Esophagus (tissue), 2 donors: ENCODE measurements at regions not wholly inside any gene's neighbourhood (a gene's known extent, or its start where the extent isn't known, plus 50 kb on each side); places are given as distances from the start of the nearest gene placed in this dataset.
"Not testable (repeated sequence)": the region's sequence is repeated elsewhere in the genome, so short reads cannot be mapped to it uniquely, and the experiment has no call there.

Source experiments
- H3K27ac ChIP-seq, 2 donors: one replicate each; pipeline ENCODE4 v1.5.1; 2013; ENCODE audit warnings: low read depth in 2 of 2, mild to moderate bottlenecking in 2 of 2, inconsistent platforms in 1 of 2, low read length in 1 of 2, moderate library complexity in 1 of 2
- H3K27me3 ChIP-seq, 2 donors: one replicate each; pipeline ENCODE4 v1.6.1; 2013; ENCODE audit warnings: low read length in 2 of 2, control low read depth in 1 of 2, mild to moderate bottlenecking in 1 of 2; ENCODE audit not compliant: insufficient read depth in 2 of 2, control insufficient read depth in 1 of 2
- H3K36me3 ChIP-seq, 2 donors: one replicate each; pipeline ENCODE4 v1.6.1; 2013; ENCODE audit warnings: low read length in 1 of 2; ENCODE audit not compliant: control insufficient read depth in 2 of 2, insufficient read depth in 2 of 2
- H3K4me1 ChIP-seq, 2 donors: one replicate each; pipeline ENCODE4 v1.6.1; 2013; ENCODE audit warnings: low read length in 1 of 2; ENCODE audit not compliant: control insufficient read depth in 2 of 2, insufficient read depth in 2 of 2
- H3K4me3 ChIP-seq, 2 donors: one replicate each; pipeline ENCODE4 v1.5.1; 2013; ENCODE audit warnings: low read length in 2 of 2, mild to moderate bottlenecking in 2 of 2, low read depth in 1 of 2, moderate library complexity in 1 of 2
- H3K9me3 ChIP-seq, 2 donors: one replicate each; pipeline ENCODE4 v1.6.1; 2013; ENCODE audit warnings: mild to moderate bottlenecking in 2 of 2, low read depth in 1 of 2, low read length in 1 of 2, moderate library complexity in 1 of 2; ENCODE audit not compliant: control insufficient read depth in 2 of 2, insufficient read depth in 1 of 2
- WGBS, 2 donors: extraction: QIAGEN DNeasy Blood & Tissue Kit; methylation state at CpG; one replicate each; pipeline ENCODE4 v1.1.7; 2013; 5-methylcytosine and 5-hydroxymethylcytosine counted together
- donor health status: healthy with polysubstance abuse.
- donor health status: Bipolar disorder and iron deficiency.

DNA sequence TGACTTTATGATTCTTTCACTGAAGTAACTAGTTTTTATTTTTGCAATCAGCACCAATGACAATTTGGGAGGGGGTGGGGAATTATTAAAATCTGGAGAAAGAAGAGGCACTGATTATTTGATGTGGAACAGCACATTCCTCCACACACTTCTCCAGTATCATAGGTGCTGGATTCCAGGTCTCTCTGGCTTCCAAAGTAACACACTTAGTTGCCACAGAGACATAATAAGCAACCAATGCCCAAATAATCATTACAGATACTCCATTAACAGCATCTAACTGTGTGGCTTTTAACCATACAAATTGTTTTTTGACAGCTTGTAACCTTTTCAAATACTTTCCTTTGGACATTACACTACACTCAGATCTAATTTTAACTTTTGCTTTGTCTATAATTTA lies 131.0 kb upstream of the CDIN1 start:
- no peak overlapping the region for H3K4me3 ChIP-seq

DNA sequence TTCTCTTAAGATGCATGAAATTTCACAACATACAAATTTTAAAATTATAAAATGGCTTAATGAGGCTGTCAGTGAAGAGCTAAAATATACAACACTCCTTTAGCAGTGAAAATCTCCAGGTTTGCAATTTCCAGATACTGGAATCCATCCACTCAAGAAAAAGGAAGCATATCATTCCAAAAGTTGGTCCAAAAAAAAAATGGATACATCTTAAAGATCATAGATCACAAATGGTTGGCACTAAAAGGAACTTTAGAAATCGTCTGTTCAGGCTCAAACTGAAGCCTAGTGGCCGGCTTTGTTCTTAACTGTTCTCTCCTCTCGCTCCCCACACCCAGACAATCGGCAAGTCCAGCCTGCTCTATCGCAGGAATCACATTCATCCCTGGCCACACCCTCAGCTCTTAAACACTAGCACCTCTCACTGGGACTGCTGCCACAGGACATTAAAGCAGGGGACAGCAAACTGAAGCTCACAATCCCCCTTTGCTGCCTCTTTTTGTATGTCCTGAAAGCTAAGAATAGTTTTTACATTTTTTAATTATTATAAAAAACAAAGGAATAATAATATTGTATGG lies 130.3 kb upstream of the CDIN1 start:
- Histone ChIP-seq H3K4me1 (no peaks in the 10 kb centered on the region), H3K27ac (no peak overlapping the region), H3K36me3 (no peaks in the 10 kb centered on the region), H3K4me3 (no peak overlapping the region), H3K27me3 (no peaks in the 10 kb centered on the region), H3K9me3 (no peaks in the 10 kb centered on the region)
- WGBS, 2 donors: 39 to 46% methylated on average over 5 of the region's 5 CpGs

More for the DNA sequence above, 131.0 kb upstream of the CDIN1 start:
- H3K36me3 ChIP-seq: no peaks in the 10 kb centered on the region
- H3K4me1 ChIP-seq: no peaks in the 10 kb centered on the region
- H3K27me3 ChIP-seq: no peaks in the 10 kb centered on the region
- no peaks in the 10 kb centered on the region for H3K9me3 ChIP-seq
- H3K27ac ChIP-seq: no peak overlapping the region

DNA sequence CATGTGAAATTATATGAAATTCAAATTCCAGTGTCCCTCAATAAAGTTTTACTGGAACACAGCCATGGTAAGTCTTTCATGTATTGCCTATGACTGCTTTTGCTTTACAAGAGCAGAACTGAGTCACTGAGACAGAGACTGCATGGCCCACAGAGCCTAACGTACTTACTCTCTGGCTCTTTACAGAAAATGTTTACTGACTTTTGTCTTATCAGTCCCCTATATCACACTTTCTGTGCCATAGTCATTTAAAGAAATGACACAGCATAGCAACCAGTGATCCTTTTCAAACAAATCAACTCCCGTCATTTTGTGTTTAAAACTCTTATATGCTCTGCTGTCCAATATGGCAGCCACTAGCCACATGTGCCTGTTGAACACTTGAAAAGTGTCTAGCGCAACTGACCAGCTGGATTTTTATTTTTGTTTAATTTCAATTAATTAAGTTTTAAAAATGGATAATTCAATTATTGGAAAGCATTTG lies 129.7 kb upstream of the CDIN1 start:
- Histone ChIP-seq H3K4me3 (no peak overlapping the region), H3K9me3 (no peaks in the 10 kb centered on the region), H3K4me1 (no peaks in the 10 kb centered on the region), H3K36me3 (no peaks in the 10 kb centered on the region), H3K27me3 (no peaks in the 10 kb centered on the region), H3K27ac (no peak overlapping the region)
- 74 to 85% methylated on average over 3 of the region's 3 CpGs for WGBS, 2 donors

DNA sequence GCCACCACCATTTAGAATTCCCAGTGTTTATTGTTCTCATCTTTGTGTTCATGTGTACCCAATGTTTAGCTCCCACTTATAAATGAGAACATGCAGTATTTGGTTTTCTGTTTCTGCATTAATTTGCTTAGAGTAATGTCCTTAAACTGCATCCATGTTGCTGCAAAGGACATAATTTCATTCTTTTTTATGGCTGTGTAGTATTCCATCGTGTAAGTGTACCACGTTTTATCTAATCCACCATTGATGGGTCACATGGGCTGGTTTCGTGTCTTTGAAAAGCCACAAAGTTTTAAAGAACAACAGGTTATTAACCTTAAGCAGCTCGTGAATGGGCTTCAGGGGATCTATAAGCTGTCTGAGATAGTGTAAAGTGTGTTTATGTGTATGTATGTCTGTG lies 125.2 kb upstream of the CDIN1 start:
- not testable (repeated sequence) for H3K4me1 ChIP-seq, H3K4me3 ChIP-seq, H3K9me3 ChIP-seq, H3K27ac ChIP-seq, H3K36me3 ChIP-seq, H3K27me3 ChIP-seq
- 89% methylated on average over 4 of the region's 4 CpGs for WGBS, 2 donors

DNA sequence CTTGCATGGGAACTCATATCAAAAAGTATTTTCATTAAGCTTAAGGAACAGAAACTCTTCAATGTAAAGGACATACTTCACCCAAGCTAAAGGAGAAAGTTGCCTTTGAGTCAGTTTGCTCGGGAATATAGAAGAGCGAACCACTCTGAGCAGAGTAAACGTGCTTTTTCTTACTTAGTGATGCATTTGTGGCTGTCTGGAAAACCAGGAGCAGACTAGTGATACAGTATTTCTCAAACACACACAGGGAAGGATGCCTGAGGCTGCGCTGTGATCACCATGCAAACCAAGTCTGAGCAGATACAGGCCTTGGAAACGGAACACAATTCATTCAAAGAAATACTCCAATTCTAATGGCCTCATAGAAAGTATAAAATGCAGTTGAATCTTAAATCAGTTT lies 121.0 kb upstream of the CDIN1 start:
- Histone ChIP-seq H3K27me3 (no peaks in the 10 kb centered on the region), H3K27ac (no peak overlapping the region), H3K4me1 (no peaks in the 10 kb centered on the region), H3K36me3 (no peaks in the 10 kb centered on the region), H3K4me3 (no peak overlapping the region), H3K9me3 (no peaks in the 10 kb centered on the region)
- 50 to 52% methylated on average over 5 of the region's 5 CpGs for WGBS, 2 donors

DNA sequence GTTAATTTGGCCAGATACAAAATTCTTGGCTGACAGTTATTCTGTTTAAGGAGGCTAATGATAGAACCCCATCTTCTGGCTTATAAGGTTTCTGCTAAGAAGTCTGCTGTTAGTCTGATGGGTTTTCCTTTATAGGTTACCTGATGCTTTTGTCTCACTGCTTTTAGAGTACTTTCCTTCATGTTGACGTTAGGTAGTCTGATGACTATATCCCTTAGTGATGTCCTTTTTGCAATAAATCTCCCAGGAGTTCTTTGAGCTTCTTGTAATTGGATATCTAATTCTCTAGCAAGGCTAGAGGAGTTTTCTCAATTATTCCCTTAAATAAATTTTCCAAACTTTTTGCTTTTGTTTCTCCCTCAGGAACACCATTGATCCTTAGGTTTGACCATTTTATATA lies 114.1 kb upstream of the CDIN1 start:
- no peaks in the 10 kb centered on the region for H3K4me1 ChIP-seq
- no peak overlapping the region for H3K4me3 ChIP-seq
- H3K27me3 ChIP-seq: no peaks in the 10 kb centered on the region
- no peaks in the 10 kb centered on the region for H3K9me3 ChIP-seq
- H3K27ac ChIP-seq: no peak overlapping the region
- 87 to 91% methylated on average over 1 of the region's 1 CpG for WGBS, 2 donors
- no peaks in the 10 kb centered on the region for H3K36me3 ChIP-seq

DNA sequence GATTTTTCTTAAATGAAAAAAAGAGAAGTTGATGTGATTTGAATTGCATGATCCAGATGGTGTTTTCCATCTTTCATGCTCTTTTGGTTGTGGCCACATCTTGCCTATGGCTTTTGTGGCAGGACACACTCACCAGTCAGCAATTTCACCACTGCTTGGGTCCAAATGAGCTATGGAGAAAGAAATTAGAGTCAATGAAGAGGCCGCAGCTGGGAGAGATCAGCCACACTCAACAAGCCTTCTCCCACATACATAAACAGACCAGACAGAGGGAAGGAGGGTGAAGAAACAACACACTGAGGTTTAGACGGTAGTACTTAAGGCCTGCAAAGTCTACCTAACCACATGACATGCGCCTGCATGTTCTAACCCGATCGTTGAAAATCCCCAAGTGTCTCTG lies 110.7 kb upstream of the CDIN1 start:
- H3K4me3 ChIP-seq: no peak overlapping the region
- H3K36me3 ChIP-seq: no peaks in the 10 kb centered on the region
- 44 to 59% methylated on average over 5 of the region's 5 CpGs for WGBS, 2 donors
- H3K4me1 ChIP-seq: no peaks in the 10 kb centered on the region
- no peaks in the 10 kb centered on the region for H3K9me3 ChIP-seq
- no peaks in the 10 kb centered on the region for H3K27me3 ChIP-seq
- H3K27ac ChIP-seq: no peak overlapping the region

DNA sequence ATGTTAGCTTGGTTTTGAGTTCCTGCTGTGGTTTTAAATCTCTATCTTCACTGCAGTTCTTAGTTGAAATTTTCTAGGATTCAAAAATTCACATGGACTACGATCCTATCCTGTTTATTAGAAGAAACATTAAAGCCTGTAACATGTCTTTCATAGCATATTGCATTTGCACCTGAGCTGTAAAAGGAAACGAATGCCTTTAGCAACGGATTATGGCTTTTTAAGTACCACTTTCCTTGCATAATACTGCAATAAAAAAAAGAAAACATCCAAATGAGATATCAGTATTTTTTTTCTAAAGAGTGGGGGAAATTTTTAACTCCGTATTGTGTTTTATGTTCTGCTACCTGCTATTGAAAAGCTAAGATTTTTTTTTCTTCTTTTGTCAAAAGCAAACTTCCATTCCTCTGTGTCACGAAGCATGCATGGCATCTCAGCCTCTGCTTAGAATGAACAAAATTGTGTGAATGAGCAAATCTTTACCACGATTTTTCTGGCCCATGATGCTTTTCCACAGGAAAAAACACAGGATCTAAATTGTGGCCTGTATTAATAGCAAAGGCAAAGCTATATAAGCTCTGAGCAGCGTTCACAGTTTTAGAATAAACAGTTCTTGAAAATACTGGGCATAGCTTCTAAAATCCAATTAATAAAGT lies 110.0 kb upstream of the CDIN1 start:
- H3K4me1 ChIP-seq: no peaks in the 10 kb centered on the region
- no peak overlapping the region for H3K4me3 ChIP-seq
- no peak overlapping the region for H3K27ac ChIP-seq
- 41 to 44% methylated on average over 7 of the region's 7 CpGs for WGBS, 2 donors
- H3K27me3 ChIP-seq: no peaks in the 10 kb centered on the region
- no peaks in the 10 kb centered on the region for H3K9me3 ChIP-seq
- H3K36me3 ChIP-seq: no peaks in the 10 kb centered on the region

DNA sequence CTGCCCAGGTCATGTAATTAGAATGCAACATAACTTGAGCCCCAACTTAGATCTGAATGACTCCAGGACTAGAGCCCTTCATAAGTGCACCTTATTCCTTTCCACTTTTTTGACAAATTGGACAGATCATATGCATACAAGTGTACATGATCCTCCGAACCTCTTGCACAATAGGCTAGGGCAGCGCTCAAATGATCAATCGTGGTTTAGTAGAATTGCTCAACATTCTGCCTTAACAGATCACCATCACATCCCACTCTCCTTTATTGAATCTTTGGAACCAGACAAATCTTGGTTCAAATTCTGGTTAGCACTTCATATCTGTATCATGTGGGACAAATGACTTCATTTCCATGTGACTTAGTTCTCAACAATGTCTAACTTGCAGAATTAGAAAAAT lies 106.8 kb upstream of the CDIN1 start:
- no peak overlapping the region for H3K4me3 ChIP-seq
- 71 to 72% methylated on average over 3 of the region's 3 CpGs for WGBS, 2 donors
- no peaks in the 10 kb centered on the region for H3K9me3 ChIP-seq
- H3K27me3 ChIP-seq: no peaks in the 10 kb centered on the region
- H3K36me3 ChIP-seq: no peaks in the 10 kb centered on the region
- no peak overlapping the region for H3K27ac ChIP-seq
- no peaks in the 10 kb centered on the region for H3K4me1 ChIP-seq

DNA sequence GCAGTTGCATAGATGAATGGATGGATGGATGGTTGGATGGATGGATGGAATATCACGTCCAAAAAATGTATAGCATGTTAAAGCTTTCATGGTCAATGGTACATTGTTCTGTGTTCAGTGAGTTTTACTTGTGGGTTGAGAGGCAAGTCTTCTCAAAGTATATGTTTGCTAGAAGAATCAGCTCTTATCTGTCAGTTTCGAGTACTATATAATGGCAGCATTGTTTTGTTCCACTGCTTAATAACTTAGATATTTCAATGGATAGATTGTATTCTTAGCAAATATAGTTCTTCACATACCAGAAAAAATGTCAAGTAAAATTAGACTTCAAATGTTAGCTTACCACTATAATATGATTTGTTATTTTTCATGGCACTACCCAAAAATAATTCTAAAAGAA lies 100.9 kb upstream of the CDIN1 start:
- Histone ChIP-seq H3K9me3 (no peaks in the 10 kb centered on the region), H3K4me1 (no peaks in the 10 kb centered on the region), H3K4me3 (no peak overlapping the region), H3K36me3 (no peaks in the 10 kb centered on the region), H3K27ac (no peak overlapping the region), H3K27me3 (no peaks in the 10 kb centered on the region)
- WGBS, 2 donors: 75 to 78% methylated on average over 2 of the region's 2 CpGs
